ENCODE measurements at regions not wholly inside any gene's neighbourhood (a gene's known extent, or its start where the extent isn't known, plus 50 kb on each side); places are given as distances from the start of the nearest gene placed in this dataset.
A peak's percentile ranks its signal among the peaks of the same experiment; 100 is the strongest.

DNA sequence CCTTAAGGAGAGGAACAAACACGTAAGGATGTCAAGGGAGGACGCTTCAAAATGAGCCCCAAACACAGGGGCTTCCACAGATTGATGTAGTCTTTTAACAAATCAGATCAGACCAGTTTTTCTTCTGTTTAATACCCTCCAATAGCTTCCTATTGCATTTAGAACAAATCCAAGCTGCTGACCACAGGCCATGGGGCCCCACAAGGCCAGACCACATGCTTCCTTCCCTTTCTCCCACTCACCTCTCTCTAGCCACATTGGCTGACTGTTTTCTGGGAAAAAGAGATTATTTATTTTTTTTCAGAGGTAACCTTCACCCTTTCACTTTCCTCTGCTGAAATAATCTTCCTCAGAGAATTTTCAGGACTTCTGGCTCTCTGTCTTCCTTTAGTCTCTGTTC is 380.6 kb downstream of the SIPA1L2 start:
- no peak for DNase-seq (ENCODE audit: low read depth)

DNA sequence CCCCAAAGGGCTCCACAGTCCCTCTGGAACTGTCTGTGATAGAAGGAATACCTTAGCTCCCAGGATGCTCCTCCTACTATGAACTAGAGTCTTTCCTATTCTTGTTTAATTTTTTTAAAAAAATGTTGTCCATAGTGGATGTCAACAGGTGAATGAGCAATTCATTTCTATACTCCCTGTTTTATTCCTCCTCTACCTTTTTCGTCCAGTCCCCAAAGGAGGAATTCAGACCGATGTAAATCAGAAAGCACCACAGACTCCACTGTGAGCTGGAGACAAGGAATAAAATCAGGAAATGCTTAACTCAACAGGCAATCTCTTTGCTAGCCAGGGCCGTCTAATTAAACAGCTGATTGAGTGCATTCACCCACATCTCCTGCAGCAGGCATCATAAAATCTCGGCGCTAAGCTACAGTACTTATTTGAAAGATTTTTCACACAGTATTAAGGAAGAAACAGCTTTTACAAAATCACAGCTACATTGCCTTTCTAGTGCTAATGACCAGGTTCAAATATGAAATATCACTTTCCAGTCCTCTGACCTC is 381.6 kb downstream of the SIPA1L2 start:
- no peak for DNase-seq (ENCODE audit: low read depth)

DNA sequence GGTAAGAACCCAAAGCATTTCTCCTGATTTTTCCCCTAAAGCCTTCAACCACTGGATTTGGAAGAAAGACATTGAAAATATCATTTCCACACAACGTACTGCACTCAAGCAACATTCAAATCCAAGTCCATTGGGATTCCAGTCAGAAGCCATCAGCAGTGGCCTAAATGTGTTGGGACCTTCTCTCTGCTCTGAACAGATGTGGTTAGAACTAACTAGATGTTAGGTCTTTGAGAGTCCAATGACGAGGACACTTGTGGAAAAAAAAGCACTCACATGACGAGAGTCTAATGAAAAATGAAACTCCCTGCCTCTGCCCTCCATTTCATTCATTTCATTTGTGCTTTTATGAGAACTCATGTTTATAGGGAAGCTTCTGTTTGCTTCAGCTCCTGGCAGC is 382.3 kb downstream of the SIPA1L2 start:
- no peak for DNase-seq (ENCODE audit: low read depth)

DNA sequence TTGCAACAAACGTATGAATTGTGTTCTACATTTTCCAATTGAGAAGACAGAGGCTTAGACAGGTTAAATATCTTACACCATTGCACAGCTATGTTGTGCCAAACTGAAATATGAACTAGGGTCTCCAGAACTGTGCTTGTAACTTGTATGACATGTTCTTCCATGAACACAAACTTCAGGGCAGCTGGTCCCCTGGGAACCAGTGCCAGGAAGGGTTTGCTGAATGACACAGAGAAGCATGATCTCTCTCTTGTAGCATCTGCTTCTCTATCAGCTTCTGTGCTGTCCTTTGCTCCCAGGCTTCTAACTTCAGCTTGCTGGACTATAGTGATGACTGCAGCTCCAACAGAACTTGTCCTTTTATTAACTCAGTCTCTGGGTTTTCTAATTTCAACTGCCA is 385.5 kb downstream of the SIPA1L2 start:
- no peak for DNase-seq (ENCODE audit: low read depth)

DNA sequence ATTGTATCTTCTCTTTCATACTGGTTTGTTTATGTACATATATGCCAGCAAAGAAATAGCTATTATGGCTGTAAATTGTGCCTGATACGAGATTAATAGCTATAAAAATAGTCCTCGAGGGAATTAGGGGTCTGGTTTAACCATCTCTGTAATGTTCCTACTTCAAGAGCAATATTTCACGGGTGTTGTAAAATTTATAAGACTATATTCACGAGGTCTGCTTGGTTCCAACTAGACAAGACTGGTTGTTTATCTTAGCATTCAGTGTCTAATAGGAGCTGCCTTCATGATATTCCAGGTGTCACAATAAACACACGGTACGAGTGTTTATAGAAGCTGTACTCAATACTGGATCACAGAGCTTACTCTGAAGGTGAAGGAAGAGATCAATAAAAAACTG is 389.9 kb downstream of the SIPA1L2 start:
- no peak for DNase-seq (ENCODE audit: low read depth)

DNA sequence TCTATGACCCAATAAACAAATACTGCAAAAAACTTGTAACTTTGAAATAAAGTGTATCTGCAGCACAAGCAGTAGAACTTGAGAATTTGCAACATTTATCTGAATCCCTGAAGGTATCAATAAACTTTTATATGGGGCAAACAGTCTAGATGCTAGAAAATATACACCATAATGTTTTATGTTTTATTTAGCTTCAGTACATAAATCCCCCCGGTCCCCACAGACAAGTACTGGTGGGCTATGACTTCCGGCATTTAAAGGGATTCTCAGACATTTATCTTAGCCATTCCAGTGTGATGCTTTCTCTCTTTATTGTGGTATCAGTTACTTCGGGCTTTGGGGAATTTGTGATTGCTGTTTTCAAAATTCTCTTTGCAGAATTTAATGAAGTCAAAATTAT is 390.4 kb downstream of the SIPA1L2 start:
- DNase-seq (ENCODE audit: low read depth): no peak

DNA sequence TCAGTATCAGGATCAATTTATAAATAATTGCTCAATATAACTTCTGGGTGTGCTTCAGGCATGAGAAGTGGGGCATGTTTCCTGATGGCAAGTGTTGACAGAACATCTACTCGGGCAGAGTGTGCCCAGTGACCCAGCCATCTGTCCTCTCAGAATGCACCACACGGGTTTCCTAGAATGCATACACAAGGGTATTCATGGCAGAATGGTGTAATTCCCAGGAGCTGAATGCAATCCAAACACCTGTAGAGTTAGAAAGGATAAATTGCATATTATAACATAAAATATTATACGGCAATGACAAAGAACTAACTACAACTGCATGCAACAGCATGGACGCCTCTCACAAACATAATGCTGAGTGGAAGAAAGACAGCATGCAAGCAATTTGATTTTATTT is 391.9 kb downstream of the SIPA1L2 start:
- DNase-seq (ENCODE audit: low read depth): no peak

DNA sequence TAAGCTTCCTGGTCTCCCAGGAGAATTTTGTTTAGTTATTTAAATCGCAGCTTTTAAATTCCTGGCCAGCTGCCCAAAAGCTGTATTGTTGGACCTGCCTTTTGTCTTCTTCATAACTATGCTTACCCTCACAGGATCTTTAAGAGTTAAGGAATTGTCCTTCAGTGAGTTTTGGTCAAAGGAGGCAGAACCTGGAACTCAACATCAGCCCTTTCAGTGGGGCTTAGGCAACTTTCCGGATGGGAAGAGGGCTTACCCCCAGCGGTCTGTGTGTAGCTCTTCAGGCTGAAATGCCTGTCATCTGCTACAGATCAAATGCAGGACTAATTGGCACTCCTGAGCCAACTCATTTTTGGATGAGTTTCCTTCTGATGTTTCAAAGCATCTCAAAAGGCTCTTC is 402.6 kb downstream of the SIPA1L2 start:
- no peak for DNase-seq (ENCODE audit: low read depth)

DNA sequence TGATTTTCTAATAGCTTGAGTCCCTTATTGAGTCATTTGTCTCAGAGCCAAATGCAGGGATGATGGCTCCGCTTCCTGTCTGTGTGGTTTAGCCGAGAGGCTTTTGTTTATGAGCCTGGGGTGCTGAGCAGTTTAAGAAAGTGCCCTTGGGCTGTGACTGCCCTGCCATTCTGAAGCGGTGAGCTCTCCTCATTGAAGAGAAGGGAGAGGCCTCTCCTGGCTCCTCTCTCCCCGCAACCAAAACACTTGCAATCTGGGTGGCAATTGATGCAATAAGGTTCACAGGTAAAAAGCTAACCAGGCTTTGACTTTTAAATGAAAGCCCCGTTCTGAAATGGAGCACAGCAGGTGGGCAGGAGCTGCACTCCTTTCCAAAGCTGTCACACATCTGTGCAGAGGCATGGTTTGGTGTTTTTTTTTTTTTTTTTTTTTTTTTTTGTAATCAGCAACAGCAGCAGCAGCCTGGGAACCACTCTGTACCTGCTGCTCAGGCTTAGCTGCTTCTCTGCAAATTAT is 403.7 kb downstream of the SIPA1L2 start:
- peak; percentile 74 for DNase-seq (ENCODE audit: low read depth)

DNA sequence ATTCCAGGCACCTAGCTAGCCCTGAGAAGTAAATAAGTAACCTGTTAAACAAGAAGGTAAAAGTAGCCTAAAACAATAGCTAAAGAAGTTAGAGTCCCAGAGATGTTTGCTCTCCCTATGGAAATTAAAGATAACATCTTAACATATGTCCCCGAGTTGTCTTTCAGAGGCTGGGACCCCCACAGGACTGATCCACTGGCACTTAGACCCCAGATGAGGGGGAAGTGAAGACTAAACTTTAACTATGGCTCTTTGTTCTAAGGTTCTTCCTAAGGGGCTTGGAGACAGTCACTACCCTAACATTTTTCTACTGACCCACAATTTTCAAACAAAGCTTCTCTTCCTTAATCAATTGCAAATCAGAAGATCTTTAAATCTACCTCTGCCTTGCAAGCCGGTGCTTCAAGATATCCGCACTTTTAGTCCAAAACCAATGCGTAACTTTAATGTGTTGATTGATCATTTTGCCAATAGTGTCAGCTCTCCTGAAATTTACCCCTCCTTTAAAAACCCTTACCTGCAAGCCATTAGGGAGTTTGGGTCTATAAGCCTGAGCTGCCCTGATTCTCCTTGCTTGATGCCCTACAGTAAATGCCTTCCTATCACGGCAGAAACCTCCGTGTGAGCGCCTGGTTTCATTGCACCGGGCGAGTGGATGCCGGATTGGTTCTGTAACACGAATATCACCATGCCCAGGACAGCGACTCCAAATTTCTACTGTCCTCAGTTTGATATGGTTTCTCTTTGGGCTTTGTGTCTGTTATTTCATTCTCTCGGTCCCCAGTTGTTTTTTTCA is 404.4 kb downstream of the SIPA1L2 start:
- DNase-seq (ENCODE audit: low read depth): no peak

DNA sequence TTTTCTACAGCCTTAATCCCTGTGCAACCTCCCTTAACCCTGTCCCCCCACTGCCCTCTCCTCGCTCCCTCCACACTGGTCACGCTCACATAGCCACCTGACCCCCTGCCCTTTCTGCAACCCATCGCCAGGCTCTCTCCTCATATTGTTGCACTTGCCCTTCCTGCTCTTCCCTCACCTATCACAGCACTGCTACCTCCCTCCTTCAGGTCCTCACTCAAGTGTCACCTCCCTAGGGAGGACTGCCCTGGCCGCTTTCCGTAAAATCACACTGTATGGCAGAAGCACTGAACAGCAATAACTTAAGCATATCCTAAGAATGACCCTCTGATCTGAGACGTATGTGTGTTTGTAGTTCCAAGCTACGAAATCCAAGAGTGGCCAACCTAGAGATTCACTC is 406.0 kb downstream of the SIPA1L2 start:
- no peak for DNase-seq (ENCODE audit: low read depth)

DNA sequence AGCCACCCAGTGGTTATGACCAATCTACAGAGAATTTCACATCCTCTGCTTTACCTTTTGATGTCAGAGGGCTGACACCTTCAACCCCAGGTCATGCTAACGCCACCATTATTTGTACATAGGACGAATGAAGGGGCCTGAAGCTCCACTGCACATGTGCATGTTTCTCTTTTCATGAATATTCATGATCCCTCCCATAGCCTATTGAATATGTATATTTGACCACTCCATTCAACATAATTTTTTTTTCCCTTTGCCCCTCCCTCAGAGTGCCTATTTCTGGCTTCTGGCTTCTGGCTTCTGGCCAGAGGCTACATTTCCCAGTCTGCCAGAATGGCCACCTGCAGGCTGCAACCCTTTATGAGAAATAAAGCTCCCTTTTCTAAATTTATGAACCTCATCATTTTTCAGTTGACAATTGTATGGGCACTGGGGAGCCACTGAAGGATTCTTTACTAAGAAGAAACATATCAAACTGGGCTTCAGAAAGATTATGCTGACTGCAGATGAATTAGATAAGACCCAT is 406.7 kb downstream of the SIPA1L2 start:
- DNase-seq (ENCODE audit: low read depth): no peak

DNA sequence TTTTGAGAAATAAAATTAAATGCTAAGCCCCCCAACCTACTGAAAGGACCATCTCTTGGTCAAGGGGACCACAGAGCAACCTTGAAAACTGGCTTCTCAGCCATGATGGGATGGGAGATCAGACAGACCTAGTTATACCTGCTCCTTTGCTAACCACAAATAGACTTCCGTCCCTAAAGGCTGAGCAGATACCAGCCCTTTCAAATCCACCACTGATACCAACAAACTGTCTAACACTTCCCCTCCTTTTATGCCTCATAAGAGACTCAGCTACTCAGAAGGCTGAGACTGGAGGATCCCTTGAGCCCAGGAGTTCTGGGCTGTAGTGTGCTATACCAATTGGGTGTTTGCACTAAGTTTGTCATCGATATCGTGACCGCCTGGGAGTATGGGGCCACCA is 407.3 kb downstream of the SIPA1L2 start:
- DNase-seq (ENCODE audit: low read depth): no peak

DNA sequence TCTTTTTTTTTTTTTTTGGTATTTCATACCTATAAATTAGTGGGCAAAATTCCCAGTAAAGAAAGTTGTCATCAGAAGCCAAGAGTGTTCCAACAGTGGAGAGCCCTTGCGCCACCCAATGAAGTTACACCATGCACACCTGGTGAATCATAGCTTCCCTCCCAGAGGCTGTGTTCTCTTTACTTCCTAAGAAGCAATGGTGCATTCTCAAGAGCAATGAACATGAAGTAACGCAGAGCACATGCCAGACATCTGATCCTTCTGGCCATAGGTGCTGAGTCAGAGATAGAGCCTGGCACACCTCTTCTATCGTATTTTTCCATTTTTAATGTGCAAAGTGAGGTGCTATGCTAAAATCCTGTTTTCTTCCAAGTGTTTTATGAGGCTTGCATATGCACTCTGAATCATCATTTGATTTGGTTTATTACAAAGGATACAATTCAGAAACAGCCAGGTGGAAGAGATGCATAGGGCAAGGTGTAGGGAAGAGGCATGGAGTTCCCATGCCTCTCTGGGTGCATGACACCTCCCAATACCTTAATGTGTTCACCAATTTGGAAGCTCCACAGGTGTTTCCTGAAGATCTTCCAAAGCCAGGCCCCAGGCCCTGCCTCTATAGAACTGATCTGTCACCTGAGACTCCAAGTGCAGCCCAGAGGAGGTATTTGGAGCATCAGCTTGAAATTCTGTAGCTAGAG is 408.0 kb downstream of the SIPA1L2 start:
- peak; percentile 58 for DNase-seq (ENCODE audit: low read depth)

DNA sequence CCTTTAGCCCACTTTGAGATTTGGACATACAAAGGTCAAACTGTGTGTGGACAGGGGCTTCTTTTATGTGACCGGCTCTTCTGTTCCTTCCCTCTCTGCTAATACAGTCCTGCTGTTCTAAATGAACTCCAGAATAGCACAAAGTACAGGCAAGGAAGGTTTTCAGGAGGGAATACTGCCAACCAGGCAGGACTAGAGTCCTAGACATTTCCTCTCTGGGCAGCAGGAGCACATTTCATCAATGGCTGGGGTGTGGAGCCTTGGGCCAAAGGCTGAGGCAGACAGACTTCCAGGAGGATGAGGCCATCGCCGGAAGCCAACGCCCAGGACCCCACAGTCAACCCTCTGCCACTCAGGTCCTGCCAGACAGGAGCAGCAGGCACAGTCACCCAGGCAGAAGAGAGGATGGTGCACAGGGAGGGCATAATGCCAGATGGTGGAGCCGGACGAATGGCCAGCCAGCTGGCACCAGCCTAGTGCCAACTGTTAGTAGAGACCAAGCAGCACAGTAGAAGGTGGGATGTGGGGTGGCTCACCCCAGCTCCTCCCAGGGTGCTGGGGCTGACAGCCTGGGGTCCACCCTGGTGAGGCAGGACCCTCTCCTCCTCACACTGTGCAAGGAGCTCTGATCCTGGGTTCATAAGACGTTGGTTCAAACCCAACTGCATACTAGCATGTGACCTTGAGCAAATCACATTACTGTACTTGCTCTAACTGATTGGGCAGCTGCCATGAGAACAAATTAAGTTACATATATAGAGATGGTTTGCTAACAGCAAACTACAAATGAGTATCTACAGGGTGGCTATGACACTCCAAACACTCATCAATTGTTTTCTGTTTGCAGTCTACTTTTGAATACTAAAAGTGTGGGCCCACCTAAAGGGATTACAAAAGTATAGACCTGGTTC is 410.7 kb downstream of the SIPA1L2 start:
- DNase-seq (ENCODE audit: low read depth): no peak

DNA sequence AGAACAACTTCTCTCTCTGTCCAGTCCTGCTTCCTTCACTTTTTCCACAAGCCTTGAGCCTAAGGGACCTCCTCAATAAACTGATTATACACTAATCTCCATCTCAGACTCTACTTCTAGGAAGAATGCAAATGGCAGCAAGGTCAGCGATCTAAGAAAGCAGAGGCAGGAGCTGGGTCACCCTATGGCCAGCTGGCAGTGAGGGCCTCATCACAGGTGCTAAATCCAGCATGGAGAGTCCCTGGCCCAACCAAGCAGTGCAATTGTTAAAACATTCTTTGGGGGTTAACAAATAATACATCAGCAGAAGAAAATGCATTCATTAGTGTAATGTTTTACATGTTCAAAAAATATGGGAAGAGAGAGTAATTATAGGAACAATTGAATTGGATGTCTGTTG is 416.0 kb downstream of the SIPA1L2 start:
- no peak for DNase-seq (ENCODE audit: low read depth)

DNA sequence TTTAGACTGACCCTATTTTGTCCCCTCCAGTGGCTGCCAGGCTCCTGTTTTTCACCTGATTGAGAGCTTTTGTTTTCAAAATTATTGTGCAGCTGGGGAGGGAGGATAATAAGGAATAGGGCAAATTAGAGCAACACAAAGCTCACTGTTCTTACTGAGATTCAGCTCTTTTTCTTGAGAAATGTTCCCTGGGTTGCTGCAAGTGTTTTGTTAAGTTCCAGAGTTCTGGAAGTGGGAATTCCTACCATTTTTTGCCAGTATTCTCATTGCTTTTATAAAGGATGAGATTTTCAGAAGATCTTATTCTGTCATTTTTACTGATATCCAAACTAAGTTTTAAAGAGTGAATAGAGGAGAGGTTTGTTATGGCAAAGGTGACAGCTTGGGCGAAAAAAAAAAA is 417.7 kb downstream of the SIPA1L2 start:
- DNase-seq (ENCODE audit: low read depth): no peak

DNA sequence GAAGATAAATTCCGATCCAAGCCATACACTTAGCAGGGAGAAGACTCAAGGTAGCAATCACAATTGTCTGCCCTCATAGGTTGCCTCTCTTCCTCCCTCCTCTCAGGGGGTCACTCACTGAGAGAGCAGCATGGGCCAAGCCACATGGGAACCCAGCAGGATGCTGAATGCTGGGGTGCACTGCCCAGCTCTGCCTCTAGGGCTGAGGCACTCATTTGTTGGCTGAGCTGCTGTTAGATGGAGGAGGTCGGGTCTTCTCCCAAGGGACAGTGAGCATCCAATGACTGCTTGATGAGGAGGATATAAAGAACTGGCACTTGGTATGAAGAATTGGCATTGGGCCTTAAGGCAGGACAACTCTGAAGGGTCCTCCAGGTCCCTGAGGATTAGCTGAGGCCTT is 418.8 kb downstream of the SIPA1L2 start:
- DNase-seq (ENCODE audit: low read depth): peak; percentile 3

DNA sequence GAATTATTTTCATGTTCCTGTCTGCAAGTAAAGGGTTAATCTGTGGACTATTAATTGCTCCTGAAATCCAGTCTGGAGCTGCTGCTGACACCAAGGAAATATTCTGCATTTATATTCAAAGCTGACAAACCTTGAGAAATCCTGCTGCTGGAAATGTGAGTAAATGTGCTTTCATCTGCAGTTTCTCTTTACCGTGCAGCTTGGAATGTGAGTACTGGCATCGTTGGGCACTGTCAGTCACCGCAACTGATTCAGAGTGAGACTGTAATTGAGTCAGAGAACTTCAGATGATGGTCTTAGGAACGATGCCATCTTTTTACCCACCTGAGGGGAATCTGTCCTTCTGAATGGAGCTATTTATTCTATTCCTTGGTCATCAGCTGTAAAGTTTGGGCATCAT is 420.6 kb downstream of the SIPA1L2 start:
- DNase-seq (ENCODE audit: low read depth): peak; percentile 20

DNA sequence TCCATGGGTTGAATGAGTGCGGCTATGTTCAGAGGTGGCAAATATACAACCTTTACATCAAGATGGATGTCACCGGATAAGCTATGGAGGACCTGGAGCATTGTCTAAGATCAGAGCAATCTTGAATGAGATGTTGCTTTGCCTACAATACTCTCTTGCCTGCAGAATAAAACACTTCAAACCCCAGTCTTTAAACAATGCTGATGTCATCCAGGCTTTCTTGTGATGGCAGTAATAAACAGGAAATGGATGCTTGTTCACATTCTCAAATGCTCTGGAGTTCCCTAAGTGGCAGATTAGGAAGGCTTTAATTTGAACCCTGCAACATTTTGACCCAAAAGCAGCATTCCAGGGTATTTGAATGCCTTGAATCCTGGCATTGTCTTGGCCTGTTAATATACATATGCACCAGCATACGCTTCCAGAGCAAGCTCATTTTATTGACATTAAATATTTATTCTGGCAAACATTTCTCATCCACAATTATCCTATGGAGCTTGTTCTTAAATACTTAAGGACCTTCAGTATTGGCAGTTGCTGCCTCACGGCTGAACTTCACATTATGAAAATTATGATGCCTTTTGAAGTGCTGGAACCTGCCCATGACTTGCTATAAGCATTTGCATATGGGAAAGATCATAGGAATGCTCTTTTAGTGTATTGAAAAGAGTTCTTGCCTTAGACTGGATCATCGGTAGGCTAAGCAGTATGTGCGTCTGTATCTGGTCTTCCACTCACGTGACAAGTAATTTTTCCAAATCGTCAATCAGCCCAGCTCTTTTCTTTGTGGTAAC is 422.7 kb downstream of the SIPA1L2 start:
- DNase-seq (ENCODE audit: low read depth): no peak

DNA sequence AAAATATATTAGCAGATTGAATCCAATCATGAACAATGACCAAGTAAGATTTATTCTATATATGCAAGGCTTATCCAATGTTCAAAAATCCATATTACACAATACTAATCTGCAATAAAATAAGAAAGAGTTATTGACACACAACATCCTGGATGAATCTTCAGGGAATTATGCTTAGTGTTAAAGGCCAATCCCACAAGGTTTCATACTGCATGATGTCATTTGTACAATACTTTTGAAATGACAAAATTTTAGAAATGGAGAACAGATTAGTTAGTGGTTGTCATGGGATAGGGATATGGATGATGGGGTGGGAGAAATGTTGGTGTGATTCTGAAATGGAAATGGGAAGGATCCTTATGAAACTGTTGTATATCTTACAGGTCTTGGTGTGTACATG is 425.7 kb downstream of the SIPA1L2 start:
- DNase-seq (ENCODE audit: low read depth): no peak
